DND-41 (cell line): ENCODE measurements at regions not wholly inside any gene's neighbourhood (a gene's known extent, or its start where the extent isn't known, plus 50 kb on each side); places are given as distances from the start of the nearest gene placed in this dataset.
"Not testable (repeated sequence)": the region's sequence is repeated elsewhere in the genome, so short reads cannot be mapped to it uniquely, and the experiment has no call there.

ENCODE experiments used
- ATAC-seq: fragments of 200-7000 bp; cut with Tn5 transposase; 3 replicates; pipeline ENCODE4 v1.9.1; 2021; ENCODE audit warnings: low read depth; ENCODE audit not compliant: insufficient read depth
- DNase-seq: peaks from one replicate; pipeline ENCODE4 v3.0.0-alpha.2; 2020
- H2AFZ ChIP-seq: 2 replicates; pipeline ENCODE4 v1.6.0; 2012; ENCODE audit warnings: low read depth, low read length
- H3K27ac ChIP-seq: 2 replicates; pipeline ENCODE4 v1.5.1; 2012; ENCODE audit warnings: low read length, inconsistent platforms
- H3K27me3 ChIP-seq: fragments of 200-600 bp; sonication (generic); 2 replicates; pipeline ENCODE4 v1.6.0; 2012; ENCODE audit warnings: low read length, mild to moderate bottlenecking, inconsistent platforms; ENCODE audit not compliant: insufficient read depth, poor library complexity
- H3K36me3 ChIP-seq: 2 replicates; pipeline ENCODE4 v1.5.1; 2012; ENCODE audit warnings: low read length, inconsistent platforms; ENCODE audit not compliant: insufficient read depth
- H3K4me1 ChIP-seq: 2 replicates; pipeline ENCODE4 v1.5.1; 2012; ENCODE audit warnings: mild to moderate bottlenecking, low read length; ENCODE audit not compliant: insufficient read depth
- H3K4me2 ChIP-seq: 2 replicates; pipeline ENCODE4 v1.6.0; 2012; ENCODE audit warnings: mild to moderate bottlenecking, moderate library complexity, low read length, inconsistent platforms; ENCODE audit not compliant: insufficient read depth
- H3K4me3 ChIP-seq, 2 experiments: fragments of 200-600 bp in 1 of 2; shearing (Covaris generic) in 1 of 2; 2 replicates each; pipeline ENCODE4 v1.5.1; 2012 to 2016; ENCODE audit warnings: inconsistent platforms in 2 of 2, low read length in 2 of 2, mild to moderate bottlenecking in 2 of 2, low read depth in 1 of 2, moderate library complexity in 1 of 2
- H3K79me2 ChIP-seq: 2 replicates; pipeline ENCODE4 v1.6.0; 2012; ENCODE audit warnings: low read length, inconsistent platforms; ENCODE audit not compliant: insufficient read depth
- H3K9ac ChIP-seq: 2 replicates; pipeline ENCODE4 v1.6.0; 2012; ENCODE audit warnings: low read depth, mild to moderate bottlenecking, inconsistent platforms, low read length, moderate library complexity
- H3K9me3 ChIP-seq: 2 replicates; pipeline ENCODE4 v1.5.1; 2012; ENCODE audit warnings: low read length, moderate library complexity, mild to moderate bottlenecking, inconsistent platforms; ENCODE audit not compliant: insufficient read depth, severe bottlenecking
- H4K20me1 ChIP-seq: 2 replicates; pipeline ENCODE4 v1.6.0; 2012; ENCODE audit warnings: low read length; ENCODE audit not compliant: insufficient read depth
- EZH2 ChIP-seq: IDR thresholded peaks from 3 replicates; pipeline ENCODE4 v1.6.1; 2012; ENCODE audit warnings: borderline replicate concordance, low read depth, mild to moderate bottlenecking, moderate library complexity, low read length, inconsistent platforms; ENCODE audit not compliant: severe bottlenecking
- TF ChIP-seq, protein P1 (sequence below): IDR thresholded peaks from 2 replicates; pipeline ENCODE4 v1.5.1; 2012; ENCODE audit warnings: borderline replicate concordance, low read length, moderate library complexity, mild to moderate bottlenecking; ENCODE audit not compliant: poor library complexity, severe bottlenecking; ENCODE audit errors: extremely low read depth

DNA sequence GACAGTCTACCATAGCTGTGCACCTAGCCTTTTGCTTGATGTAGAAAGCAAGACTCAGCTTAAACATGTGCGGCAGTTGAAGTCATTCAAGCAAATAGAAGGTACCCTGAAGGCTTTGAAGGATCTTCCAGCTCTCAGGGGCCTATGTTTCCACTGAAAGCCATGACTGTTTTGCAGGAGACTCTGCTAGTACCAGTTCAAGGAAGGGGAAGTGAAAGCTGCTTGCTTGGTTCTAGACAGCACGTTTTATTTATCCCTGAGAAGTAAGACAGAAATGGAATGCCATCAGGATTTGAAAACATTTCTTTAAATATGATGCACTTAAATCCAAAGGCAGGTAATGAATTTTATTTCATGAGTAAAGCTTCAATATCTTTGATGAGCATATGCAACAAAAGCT, 311.4 kb downstream of the PDCD6IP start:
- no peaks in the 10 kb centered on the region for H3K9me3 ChIP-seq
- H4K20me1 ChIP-seq: no peaks in the 10 kb centered on the region
- no peak for ATAC-seq
- H3K4me3 ChIP-seq: no peak overlapping the region
- peaks cover 53% of the 10 kb centered on the region for H3K4me1 ChIP-seq
- H3K79me2 ChIP-seq: no peaks in the 10 kb centered on the region
- H3K4me2 ChIP-seq: no peak overlapping the region
- no peaks in the 10 kb centered on the region for H3K36me3 ChIP-seq
- no peak for DNase-seq
- H2AFZ ChIP-seq: peak overlapping the region; percentile 49
- H3K27ac ChIP-seq: peak overlapping the region; percentile 74
- no peaks in the 10 kb centered on the region for H3K27me3 ChIP-seq
- no peak for TF ChIP-seq EZH2
- TF ChIP-seq, protein P1, sequence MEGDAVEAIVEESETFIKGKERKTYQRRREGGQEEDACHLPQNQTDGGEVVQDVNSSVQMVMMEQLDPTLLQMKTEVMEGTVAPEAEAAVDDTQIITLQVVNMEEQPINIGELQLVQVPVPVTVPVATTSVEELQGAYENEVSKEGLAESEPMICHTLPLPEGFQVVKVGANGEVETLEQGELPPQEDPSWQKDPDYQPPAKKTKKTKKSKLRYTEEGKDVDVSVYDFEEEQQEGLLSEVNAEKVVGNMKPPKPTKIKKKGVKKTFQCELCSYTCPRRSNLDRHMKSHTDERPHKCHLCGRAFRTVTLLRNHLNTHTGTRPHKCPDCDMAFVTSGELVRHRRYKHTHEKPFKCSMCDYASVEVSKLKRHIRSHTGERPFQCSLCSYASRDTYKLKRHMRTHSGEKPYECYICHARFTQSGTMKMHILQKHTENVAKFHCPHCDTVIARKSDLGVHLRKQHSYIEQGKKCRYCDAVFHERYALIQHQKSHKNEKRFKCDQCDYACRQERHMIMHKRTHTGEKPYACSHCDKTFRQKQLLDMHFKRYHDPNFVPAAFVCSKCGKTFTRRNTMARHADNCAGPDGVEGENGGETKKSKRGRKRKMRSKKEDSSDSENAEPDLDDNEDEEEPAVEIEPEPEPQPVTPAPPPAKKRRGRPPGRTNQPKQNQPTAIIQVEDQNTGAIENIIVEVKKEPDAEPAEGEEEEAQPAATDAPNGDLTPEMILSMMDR: no peak
- H3K9ac ChIP-seq: 0 out of 2 replicates have a peak overlapping the region, but pooled peaks have one; percentile 1

DNA sequence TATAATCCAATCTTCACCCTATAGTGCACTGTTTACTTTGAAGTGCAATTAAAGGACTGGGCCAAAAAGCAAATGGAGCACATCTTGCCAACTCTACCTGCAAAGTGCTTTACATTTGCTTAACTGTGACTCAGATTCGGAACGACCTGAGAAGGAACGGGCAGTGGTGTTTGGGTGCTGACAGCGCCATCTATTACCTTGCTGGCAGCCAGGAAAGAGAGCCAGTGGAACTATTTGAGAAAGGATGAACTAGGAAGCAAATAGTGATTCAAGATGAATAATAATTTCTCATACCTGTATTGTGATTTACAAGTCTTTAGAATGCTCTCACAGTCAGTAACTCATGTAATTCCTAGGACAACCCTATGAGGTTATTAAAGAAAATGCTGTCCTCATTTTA, 312.9 kb downstream of the PDCD6IP start:
- no peak overlapping the region for H3K4me2 ChIP-seq
- no peaks in the 10 kb centered on the region for H3K36me3 ChIP-seq
- no peak for DNase-seq
- TF ChIP-seq EZH2: no peak
- TF ChIP-seq, protein P1: no peak
- H3K27ac ChIP-seq: no peak overlapping the region
- no peaks in the 10 kb centered on the region for H4K20me1 ChIP-seq
- no peak for ATAC-seq
- H2AFZ ChIP-seq: no peak overlapping the region
- peaks cover 50% of the 10 kb centered on the region for H3K4me1 ChIP-seq
- no peaks in the 10 kb centered on the region for H3K79me2 ChIP-seq
- H3K9ac ChIP-seq: no peak overlapping the region
- H3K27me3 ChIP-seq: no peaks in the 10 kb centered on the region
- no peak overlapping the region for H3K4me3 ChIP-seq
- peaks cover 6% of the 10 kb centered on the region for H3K9me3 ChIP-seq

DNA sequence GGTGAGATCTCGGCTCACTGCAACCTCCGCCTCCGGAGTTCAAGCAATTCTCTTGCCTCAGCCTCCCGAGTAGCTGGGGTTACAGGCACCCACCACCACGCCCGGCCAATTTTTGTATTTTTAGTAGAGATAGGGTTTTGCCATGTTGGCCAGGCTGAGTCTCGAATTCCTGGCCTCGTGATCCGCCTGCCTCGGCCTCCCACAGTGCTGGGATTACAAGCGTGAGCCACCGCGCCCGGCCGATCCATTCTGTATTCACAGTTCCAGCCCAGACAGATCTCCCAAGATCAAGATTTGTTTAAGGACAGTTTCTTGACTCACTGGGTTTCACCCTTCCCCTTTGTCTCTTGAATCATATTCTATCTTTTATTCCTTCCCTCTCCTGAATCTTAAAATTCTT, 313.8 kb downstream of the PDCD6IP start:
- not testable (repeated sequence) for H3K9ac ChIP-seq, H3K27me3 ChIP-seq, H3K9me3 ChIP-seq, H3K36me3 ChIP-seq, H2AFZ ChIP-seq, H3K79me2 ChIP-seq, H4K20me1 ChIP-seq, H3K4me2 ChIP-seq, DNase-seq, H3K4me3 ChIP-seq, H3K27ac ChIP-seq, ATAC-seq
- peaks cover 41% of the 10 kb centered on the region for H3K4me1 ChIP-seq

DNA sequence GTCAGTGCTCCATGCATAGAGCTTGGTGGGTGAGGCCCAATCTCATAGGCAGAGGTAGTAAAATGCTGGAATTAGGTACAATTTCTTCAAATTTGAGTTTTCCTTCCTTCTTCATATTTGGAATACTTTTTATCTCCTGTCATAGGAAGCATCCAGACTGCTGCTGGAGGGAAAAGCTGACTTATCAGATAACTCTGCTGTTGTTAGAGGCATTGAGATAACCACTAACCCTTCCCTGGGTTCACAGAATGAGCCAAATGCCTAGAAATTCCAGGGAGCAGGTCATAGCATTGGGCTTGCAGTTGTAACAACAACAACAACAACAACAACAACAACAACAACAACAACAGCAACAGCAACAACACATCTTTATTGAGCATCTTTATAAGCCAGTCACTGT, 332.7 kb downstream of the PDCD6IP start:
- H4K20me1 ChIP-seq: no peaks in the 10 kb centered on the region
- ATAC-seq: no peak
- no peak for DNase-seq
- H3K4me2 ChIP-seq: no peak overlapping the region
- no peaks in the 10 kb centered on the region for H3K79me2 ChIP-seq
- H3K9me3 ChIP-seq: peaks cover 11% of the 10 kb centered on the region
- no peaks in the 10 kb centered on the region for H3K27me3 ChIP-seq
- no peaks in the 10 kb centered on the region for H3K36me3 ChIP-seq
- peaks cover 18% of the 10 kb centered on the region; the same call in 1 of the 2 replicates for H3K4me1 ChIP-seq
- H2AFZ ChIP-seq: no peak overlapping the region
- H3K4me3 ChIP-seq: no peak overlapping the region
- no peak overlapping the region for H3K9ac ChIP-seq
- H3K27ac ChIP-seq: no peak overlapping the region
- TF ChIP-seq, protein P1: no peak
- TF ChIP-seq EZH2: no peak
